SKM-1 treated with dmso at 0.1 percent for 144 hours (cell line): ENCODE measurements at regions not wholly inside any gene's neighbourhood (a gene's known extent, or its start where the extent isn't known, plus 50 kb on each side); places are given as distances from the start of the nearest gene placed in this dataset.

Experiments used
- DNase-seq: peaks from one replicate; lab custom pipeline; 2025; ENCODE audit not compliant: unreplicated experiment; lab: John Stamatoyannopoulos, UW

DNA sequence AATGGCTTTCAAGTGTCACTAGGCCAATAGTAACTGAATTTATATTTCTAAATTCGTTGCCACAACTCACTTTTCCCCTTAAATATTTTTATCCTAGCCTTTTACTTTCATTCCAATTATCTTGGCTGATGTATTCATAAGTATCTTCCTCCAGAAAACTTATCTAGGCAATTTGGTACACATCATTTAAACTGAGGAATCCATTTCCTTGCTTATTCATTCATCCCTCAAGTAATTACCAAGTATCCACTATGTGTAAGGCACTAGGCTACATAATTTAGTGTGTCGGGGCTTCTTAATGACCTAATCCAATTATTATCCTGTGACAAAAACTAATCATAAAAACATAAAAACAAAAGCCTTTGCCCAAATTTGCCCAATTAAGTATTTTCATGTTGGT is 258.3 kb upstream of the TCF21 start:
- DNase-seq = no peak

- no peak for DNase-seq
Measured at GRCh38 chr6:133631421-133631820, 257.5 kb upstream of the TCF21 start.

DNA sequence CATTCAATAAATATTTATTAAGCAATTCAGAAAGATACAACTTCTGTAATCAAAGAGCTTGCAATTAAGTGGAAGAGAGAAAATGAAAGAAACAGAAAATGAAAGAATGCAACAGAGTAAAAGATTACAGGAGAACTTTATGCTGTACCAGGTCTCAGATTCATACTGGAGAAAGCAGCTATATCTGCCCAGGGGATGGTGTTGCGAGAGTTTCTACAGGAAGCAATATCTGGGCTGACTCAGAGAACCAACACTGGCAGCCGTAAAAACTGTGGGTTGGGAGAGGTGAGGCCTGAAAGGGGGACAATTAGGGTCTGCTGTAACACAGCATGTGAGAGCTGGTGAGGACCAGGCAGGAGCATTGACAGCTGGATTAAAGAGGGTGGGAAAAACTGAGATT is 256.7 kb upstream of the TCF21 start:
- DNase-seq = peak; percentile 9

DNA sequence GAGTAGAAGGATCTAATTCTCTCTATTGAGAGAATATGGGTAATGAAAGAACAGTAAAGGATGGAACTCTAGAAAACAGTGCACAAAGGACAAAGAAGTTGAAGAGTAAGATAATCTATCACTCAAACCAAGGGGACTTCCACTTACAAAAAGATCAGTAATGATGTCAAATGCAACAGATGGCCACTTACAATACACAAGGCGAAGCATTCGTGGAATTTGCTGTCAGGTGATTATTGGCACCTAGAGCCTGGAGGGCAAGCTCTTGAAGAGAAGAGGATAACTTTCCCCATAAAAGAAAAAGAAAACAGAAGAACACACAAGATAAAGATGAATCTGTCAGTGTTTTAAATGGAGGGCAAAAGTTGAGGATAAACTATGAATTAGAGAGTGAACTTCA is 256.0 kb upstream of the TCF21 start:
- DNase-seq = no peak

GRCh38 chr6:133634474-133634873 is 254.4 kb upstream of the TCF21 start:
- DNase-seq = no peak

DNA sequence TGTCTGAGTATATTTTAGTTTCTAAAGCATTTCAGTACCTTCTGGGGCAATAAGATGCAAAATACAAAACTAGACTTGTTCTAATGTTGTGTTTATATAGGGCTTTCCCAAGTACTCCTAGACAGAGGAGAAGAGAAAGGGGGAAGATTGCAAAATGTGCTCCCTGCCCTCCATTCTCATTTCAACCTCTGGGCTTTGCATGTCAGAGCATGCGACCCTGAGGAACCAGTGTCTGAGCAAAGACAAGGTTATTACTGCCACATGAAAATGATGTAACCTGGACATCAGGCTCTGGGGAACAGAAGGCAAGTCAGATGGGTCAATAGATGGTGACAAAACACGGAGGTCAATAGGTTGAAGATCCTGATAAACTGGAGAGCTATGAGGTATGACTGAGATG is 253.5 kb upstream of the TCF21 start:
- no peak for DNase-seq

DNA sequence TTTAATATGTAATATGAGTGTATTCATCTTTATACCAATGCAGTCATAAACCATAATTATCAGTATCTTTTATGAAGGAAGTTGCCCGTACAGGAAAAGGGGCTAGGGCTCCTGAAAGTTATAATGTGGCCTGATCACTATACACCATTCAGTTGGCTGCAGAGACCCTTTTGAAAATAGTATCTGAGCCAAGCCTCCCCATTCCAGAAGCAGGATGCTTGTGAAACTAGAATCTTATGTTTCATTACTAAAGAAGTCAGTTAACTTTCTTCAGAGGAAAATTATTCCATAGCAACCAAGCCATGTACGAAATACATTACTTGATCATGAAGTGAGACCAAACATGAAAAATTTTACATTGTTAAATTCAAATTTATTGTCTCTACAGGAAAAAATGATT is 251.5 kb upstream of the TCF21 start:
- DNase-seq = no peak

DNA sequence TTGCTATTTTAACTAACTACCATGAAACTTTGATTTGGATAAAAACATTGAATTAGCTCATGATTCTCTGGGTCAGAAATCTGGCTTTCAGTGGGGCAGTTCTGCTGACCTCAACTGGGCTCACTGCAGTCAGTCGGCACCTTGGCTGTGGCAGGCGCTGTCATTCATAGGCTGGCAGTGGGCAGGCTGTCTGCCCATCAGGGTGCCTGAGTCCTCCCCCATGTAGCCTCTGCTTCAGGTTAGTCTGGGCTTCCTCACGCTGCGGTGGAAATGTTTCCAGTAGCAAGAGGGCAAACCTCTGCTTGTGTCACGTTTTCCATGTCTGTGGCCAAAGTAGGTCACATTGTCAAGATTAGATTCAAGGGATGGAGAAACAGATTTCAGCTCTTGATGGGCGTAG is 251.0 kb upstream of the TCF21 start:
- no peak for DNase-seq

GRCh38 chr6:133641104-133641503 is 247.8 kb upstream of the TCF21 start:
- DNase-seq = no peak

DNA sequence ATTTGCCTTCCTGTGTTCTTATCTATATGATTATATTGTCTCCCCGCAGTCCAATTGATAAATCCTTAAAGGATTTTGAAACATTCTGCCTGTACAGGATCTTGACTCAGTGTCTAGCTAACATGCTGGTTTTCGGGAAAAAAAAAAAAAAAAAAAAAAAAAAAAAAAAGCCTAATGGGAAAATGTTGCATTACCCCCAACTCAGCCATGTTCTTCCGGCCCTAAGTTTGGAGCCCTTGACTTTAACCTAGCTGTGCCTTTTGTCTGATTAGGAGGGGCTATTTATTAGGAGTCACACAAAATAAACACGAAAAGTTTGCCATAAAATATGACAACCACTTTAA is 244.4 kb upstream of the TCF21 start:
- no peak for DNase-seq

DNA sequence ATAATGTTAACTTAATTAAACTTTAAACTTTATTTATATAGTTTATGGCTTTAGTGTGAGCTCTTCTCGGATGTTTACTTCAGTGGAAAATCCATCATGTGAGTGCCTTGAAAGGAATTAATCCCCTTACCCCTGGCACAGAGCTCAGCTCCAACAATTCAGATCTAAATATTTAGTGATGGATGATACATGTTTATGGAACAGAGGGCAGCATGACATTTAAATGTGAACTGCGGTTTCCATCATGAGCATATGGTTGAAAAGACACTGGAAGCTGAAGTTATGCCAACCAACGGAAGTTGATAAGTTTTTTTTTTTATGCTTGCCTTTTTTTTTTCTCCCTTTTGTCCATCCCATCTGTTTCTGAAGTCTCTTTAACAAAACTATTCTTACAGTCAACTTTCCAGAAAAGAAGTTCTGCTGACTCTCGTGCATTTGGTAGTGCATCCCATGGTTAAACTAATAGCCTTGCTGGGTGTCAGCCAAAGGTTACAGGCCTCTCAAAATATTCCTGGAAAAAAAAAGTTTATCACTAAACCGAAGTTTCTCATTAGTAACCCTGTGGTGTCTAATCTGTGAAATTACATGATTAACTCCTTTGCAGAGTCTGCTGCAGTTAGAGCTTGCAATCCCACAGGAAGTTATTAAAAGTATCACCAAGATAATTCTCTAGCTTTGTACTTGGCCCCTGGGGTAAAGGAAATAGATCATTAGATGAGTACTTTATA is 243.9 kb upstream of the TCF21 start:
- DNase-seq = no peak

DNA sequence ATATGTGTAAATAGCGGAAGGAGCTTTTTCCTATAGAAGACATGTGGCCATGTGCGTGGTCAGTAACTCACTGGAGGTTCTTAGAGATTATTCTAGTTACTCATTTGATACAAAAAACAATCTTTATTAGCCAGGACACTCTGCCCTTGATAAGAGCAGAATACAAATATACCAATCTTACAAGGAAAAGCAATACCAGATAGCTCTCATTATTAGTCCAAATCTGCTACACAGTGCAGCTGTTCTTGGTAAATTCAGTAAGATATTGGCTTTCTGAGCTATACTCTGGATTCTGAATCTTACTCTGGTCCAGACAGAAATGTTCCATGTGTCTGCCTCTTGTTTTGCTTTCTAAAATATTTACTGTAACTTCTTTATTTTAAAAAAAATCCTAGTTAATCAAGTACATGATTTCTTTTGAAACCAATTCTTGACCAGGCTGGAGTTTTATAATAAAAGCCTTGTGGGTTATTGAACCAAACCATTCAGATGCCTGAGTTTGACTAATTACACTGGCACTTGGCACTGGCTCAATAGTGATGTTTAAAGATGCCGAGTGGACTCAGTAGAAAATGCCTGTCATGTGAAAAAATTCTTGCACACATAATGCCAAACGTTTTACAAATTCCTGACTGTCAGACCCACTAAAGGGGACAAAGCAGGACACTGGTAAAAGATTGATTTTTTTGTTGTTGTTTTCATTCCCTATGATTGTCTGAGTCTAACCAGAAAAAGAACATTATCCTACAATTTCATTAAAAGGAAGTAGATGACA is 242.8 kb upstream of the TCF21 start:
- no peak for DNase-seq

DNA sequence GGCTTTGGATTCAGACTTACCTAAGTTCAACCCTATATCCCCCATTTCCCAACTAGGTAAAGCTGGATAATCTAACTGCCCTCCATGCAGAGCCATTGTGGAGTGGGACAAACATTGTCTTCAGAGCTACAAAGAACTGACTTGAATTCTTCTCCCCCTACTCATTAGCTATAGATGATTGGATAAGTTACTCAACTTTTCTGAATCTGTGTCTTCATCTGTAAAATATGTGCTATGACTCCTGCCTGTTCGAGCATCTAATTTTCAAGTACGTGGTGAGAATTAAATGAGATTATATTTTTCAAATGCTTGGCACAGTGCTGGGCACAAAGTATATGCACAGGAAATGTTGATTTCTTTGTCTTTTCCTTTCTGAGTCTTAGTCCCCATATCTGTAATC is 240.3 kb upstream of the TCF21 start:
- DNase-seq = no peak

GRCh38 chr6:133671376-133671775 is 217.5 kb upstream of the TCF21 start:
- no peak for DNase-seq

DNA sequence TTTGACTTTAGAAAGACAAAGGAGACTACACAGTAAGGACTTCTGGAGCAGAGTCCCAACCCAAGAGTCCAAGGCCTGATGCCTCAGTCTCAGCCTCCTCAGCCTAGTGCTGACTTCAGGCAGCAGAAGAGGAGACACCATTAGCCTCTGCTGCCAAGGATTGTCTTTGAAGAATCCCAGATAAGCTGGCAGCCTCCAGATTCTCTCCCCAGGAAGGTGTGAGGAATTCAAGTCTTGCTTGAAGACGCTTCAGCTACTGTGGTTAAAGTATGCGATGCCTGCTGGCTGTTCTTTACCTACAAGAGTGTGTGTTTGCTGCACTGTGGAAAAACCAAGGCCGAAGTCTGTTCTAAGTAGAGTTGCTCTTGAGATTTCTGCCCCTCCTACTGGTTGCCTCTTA is 215.9 kb upstream of the TCF21 start:
- DNase-seq = no peak

DNA sequence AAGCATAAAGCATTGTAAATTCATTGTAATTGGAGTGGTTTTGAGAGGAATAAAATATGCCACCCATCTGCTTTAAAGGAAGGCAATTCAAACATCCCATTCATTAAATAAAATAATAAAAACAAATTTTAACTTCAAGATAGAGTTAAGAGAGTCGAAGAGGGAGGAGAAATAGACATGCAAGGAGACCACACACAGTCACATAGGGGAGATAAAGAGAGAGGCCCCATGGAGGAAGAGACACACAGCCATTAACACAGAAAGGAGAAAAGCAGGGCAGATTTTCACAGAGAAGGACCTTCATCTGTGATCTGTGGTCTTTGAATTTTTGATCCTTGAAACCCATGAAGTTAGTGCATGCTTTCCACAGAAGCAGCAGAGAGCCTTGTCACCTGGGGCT is 214.3 kb upstream of the TCF21 start:
- no peak for DNase-seq

DNA sequence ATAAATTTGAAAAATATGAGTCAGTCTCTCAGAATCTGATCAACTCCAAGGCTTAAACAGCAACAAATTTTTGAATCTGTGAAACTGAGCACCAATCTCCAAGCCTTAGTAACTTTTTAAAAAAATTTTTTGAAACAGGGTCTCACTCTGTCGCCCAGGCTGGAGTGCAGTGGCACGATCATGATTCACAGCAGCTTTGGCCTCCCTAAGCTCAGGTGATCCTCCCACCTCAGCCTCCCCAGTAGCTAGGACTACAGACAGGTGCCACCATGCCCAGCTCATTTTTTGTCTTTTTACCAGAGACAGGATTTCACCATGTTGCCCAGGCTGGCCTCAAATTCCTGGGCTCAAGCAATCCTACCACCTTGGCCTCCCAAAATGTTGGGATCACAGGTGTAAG is 207.9 kb upstream of the TCF21 start:
- no peak for DNase-seq

DNA sequence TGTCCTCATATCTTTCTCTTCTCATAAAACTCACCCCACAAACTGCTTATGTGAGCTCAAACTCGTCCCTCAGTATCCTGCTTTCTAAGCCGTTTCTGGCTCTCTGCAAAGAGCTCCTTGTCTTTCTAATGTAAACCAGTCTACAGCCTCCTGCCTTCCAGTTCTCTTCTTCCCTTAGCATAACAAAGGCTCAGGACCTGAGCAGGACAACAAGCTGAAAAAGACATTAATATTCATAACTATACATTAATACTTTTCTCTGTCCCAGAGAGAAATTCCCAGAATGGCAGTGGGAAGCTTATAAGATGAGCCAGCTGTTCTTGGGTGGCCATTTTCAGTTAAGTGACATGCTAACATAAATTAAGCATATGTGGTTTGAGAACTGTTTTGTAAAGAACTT is 207.0 kb upstream of the TCF21 start:
- DNase-seq = no peak

- DNase-seq = no peak
Measured at GRCh38 chr6:133682506-133683307, 206.2 kb upstream of the TCF21 start.

DNA sequence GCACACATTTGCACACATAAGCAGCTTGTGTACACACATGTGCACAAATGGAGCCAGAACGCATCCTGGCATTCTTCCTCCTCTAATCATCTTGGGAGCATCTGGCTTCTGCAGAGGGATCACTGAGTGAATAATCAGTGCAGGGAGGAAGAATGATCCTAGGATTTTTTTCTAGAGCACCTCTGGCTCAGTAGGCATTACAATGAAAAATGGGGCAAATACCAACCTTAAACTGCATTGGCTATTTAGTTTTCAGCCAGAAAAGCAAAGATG is 205.7 kb upstream of the TCF21 start:
- no peak for DNase-seq

DNA sequence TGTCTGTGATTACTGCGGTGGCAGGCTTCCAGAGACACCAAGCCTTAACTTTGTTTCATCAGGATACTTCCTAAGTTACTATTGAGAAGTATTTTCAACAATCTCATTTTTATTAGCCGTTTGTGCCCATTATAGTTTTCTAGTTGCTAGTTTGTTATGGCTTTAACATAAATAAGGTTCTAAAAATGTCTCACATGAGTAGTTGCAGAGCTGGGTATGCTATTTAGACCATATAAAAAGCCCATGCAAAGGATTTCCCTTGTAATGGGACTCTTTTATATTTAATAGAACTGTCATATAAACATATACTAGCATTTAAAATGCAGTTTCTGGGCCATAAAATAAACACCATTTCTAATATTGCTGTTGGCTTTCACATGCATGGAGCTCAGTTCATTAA is 205.3 kb upstream of the TCF21 start:
- no peak for DNase-seq

GRCh38 chr6:133688705-133689492 is 200.0 kb upstream of the TCF21 start:
- DNase-seq = no peak
